PFSK-1 (cell line): ENCODE measurements at regions not wholly inside any gene's neighbourhood (a gene's known extent, or its start where the extent isn't known, plus 50 kb on each side); places are given as distances from the start of the nearest gene placed in this dataset.

Source experiments
- POLR2AphosphoS5 ChIP-seq: IDR thresholded peaks from 2 replicates; pipeline ENCODE4 v1.6.1; 2012; ENCODE audit warnings: low read depth, mild to moderate bottlenecking, control low read depth, low read length, moderate library complexity
- TAF1 ChIP-seq: IDR thresholded peaks from 2 replicates; pipeline ENCODE4 v1.6.1; 2012; ENCODE audit warnings: low read length, control low read depth, borderline replicate concordance; ENCODE audit not compliant: insufficient read depth

GRCh38 chr11:134888821-134889220 lies 476.8 kb upstream of the B3GAT1 start:
- TF ChIP-seq POLR2AphosphoS5: no peak
- TF ChIP-seq TAF1: no peak
